ENCODE measurements at regions not wholly inside any gene's neighbourhood (a gene's known extent, or its start where the extent isn't known, plus 50 kb on each side); places are given as distances from the start of the nearest gene placed in this dataset.
A peak's percentile ranks its signal among the peaks of the same experiment; 100 is the strongest.

GRCh38 chr16:85380002-85380395 lies 233.1 kb upstream of the GSE1 start:
- no peak for DNase-seq

GRCh38 chr16:85380905-85381737 lies 232.0 kb upstream of the GSE1 start:
- peak in 1 of 2 donors; percentile 12 for DNase-seq

GRCh38 chr16:85381738-85382592 lies 231.2 kb upstream of the GSE1 start:
- DNase-seq: no peak

GRCh38 chr16:85382717-85383118 lies 230.4 kb upstream of the GSE1 start:
- DNase-seq: no peak

DNA sequence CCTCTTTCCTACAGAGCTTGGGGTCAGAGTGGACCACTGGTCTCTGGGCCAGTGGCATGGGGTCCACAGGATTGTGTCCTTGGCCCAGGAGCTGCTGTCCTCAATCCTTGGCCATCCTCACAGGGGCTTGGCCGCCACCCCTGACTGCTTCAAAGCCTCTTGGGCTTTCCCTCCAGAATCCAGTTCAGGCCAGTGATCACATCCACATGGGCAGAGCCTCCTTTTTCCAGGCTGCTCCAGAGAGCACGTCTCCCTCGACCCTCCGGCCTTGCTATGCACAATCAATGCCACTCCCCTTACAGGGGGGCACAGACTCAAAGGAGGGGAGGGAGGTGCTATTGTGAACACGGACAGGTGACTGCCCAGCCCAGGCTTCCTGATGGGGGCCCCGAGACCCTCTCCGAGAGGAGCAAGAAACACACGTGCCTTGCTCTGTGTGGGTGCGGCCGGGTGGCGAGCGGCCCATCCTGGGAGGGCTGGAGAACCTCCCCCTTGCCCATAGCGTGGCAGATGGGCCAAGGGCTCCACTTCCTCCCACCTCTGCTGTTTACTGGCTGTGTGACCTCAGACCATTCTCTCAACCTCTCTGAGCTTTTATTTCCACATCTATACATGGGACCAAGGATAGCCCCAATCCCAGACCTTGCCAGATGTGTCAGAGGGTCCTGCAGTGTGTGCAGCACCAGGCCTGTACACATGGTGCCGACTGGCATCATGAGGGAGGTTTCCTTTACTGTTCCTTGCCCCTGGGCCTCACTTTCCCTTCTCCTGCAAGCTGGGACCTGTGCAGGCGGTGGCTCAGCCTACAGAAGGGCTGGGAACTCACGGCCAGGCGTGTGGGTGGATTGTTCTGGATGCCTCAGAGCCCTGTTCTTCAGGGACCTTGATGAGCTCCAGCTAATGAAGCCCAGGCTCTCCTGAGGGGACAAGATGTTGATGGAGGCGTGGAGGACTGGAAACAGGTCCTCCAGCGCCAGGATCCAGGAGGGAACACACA lies 229.0 kb upstream of the GSE1 start:
- DNase-seq: peak in 1 of 2 donors; percentile 6

- no peak for DNase-seq
These were observed 228.2 kb upstream of the GSE1 start for GRCh38 chr16:85384833-85385462.

DNA sequence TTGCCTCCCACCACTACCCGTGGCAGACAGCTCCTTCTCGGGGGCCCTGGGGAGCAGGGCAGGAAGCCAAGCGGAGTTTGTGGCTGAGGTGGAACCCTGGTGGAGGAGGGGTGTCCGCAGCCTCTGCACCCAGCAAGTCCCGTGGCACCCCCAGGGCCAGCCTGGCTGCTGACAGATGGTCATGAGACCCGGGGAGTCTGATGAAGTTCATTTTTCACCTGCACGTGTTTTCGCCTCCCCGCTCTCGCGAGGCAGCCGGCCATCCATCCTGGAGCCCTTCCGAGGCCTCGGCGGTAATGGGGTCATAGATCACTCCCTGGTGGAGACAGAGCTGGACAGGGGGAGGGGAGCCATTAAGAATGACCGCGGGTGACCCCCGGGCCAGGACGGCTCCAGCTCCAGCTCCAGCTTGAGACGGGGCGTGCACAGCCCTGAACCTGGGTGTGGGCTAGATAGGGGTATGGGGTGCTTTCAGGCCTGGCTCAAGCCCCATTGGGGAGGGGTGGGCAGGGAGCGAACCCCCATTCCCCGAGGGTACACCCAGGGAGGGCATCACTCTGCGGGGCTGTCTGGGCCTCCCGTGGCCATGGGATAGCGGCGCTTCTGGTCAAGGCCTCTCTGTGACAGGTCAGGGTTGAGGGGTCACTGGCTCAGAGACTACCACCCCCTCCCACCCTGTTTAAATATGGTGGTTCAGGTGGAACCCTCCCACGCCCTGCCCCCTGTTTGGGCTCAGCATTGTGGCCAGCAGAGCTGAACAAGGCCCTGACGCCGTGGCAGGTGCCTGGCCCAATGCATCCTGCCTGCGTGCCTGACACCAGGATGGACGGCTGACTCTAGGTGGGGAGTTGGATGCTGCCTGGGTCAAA lies 227.4 kb upstream of the GSE1 start:
- DNase-seq: no peak

- DNase-seq: no peak
These were observed 226.5 kb upstream of the GSE1 start for GRCh38 chr16:85386467-85387170.

DNA sequence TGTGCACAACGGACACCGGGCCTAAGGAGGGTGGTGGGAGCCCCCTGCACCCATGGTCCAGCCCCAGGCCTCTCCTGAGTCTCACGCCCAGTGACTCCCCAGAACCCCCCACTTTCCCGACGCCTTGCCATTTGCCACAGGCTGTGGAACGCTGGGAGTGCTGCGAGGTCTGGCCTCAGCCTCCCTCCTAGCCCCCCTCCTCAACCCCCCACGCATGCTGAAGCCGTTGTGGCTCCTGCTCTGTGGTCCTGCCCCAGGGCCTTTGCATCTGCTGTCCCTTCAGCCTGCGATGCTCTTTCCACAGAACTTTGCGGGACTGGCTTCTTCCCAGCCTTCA lies 226.0 kb upstream of the GSE1 start:
- no peak for DNase-seq

- DNase-seq: no peak
These were observed 225.3 kb upstream of the GSE1 start for GRCh38 chr16:85387731-85388295.

- no peak for DNase-seq
These were observed 223.2 kb upstream of the GSE1 start for GRCh38 chr16:85389679-85390470.

GRCh38 chr16:85390511-85391174 lies 222.5 kb upstream of the GSE1 start:
- no peak for DNase-seq

DNA sequence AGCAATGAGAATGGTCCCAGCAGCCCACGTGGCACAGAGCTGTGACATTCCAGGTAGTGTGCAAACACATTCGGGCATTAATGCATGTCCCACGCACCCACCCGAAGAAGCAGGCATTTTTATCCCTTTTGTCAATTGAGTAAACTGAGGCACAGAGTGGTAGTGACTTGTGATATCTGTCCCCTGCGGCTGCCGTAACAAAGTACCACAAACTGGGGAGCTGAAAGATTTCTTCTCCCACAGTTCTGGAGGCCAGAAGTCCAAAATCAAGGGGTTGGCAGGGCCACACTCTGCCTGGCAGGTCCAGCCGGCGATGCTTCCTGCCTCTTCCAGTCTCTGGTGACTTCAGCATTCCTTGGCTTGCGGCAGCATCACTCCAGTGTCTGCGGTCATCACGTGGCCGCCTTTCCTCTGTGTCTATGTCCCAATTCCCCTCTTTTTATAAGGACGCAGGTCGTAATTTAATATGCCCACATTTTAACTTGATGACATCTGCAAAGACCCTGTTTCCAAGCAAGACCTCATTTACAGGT lies 221.9 kb upstream of the GSE1 start:
- DNase-seq: no peak

DNA sequence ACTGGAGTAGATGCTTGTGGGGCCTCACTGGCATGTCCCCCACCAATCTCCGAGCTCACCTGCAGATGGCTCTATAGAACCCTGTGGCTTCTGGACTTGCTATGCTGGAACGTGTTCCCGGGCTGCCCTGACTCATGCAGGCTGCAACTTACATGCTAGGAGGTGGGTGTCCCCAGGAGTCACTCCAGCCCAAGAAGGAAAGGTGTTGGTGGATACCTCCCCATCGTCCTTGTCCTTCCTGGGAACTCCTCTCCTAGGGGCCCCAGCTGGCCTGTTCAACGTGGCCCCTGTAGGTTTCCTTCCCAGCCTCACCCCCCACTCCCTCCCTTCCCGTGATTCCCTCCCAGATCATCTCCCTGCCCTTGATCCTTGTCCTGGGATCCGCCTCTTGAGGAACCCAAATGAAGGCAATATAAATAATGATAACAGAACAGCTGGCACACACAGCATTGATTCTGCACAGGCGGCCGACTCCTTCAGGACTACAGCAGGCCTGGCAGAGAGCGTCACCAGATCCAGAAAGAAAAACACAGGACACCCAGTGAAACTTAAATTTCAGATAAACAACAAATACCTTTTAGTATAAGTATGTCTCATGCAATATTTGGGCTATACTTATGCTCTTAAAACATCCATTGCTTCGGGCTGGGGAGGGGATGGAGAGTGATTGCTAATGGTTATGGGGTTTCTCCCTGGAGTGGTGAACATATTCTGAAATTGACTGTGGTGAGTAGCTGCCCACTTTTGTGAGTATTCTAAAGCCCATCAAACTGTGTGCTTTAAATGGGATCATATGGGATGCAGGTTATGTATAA lies 221.1 kb upstream of the GSE1 start:
- DNase-seq: no peak

DNA sequence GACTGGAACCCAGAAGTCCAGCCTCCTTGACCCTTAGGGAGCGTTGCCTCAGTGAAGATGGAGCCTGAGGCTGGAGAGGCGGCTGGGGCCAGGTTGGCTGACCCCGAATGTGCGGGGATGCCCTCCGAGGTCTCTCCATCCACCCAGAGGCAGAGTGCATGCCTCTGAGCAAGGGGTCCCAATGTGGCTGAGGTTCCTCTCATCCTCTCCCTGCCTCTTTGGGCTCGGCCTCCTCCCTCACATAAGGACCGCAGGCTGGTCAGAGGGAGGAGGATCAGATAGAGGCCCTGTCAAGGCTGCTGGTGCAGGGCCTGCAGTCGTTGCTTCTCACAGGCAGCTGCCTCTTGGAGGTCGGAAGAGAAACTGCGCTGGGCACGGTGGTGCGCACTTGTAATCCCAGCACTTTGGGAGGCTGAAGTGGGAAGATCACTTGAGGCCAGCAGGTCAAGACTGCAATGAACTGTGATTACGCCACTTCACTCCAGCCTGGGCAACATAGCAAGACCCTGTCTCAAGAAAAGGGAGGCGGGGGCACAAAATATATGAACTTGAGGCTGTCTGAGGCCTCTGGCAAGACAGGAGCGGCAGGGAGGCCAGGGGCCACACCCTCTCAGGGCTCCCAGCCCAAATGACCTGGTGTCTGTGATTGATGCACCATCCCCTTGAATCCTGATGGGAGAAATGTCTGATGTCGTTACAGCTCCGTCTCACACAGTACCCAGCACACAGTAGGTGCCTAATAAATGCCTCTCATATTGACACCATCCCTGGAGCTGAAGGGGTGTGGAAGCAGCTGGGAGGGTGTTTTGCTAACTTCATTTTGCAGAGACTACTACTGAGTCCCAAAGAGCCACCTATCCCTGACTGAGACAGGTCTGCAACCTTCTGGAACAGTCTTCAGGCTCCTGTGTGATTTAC lies 220.1 kb upstream of the GSE1 start:
- no peak for DNase-seq
